A549 (cell line): ENCODE measurements at regions not wholly inside any gene's neighbourhood (a gene's known extent, or its start where the extent isn't known, plus 50 kb on each side); places are given as distances from the start of the nearest gene placed in this dataset.

Experiments used
- ATAC-seq, 2 experiments: fragments of 200-7000 bp in 1 of 2; fragments of >200 bp in 1 of 2; cut with Nextera tagmentation in 1 of 2; cut with Tn5 transposase in 1 of 2; 3 replicates each; pipeline versions ENCODE4 v1.8.0 to v1.9.1; 2018 to 2020; ENCODE audit warnings: mild to moderate bottlenecking in 1 of 2, moderate library complexity in 1 of 2
- CTCF ChIA-PET: fragments of 300-600 bp; sonication (Branson Sonifier 250); formaldehyde crosslinking; extraction: SDS; loops from one replicate; lab custom pipeline; 2021; ENCODE audit warnings: antibody characterized with exemption, inconsistent platforms; lab: Yijun Ruan, JAX
- POLR2A ChIA-PET: fragments of 350-600 bp; formaldehyde crosslinking; extraction: SDS; loops from one replicate; lab custom pipeline; 2021; ENCODE audit warnings: antibody characterized with exemption, inconsistent platforms; lab: Yijun Ruan, JAX
- DNase-seq, 2 experiments: peaks; one replicate each; pipeline versions ENCODE4 v3.0.0 to v3.0.0-alpha.2; 2011 to 2016; ENCODE audit warnings: low read depth in 1 of 2, low spot score in 1 of 2
- FAIRE-seq: peaks from 2 replicates; lab custom pipeline; 2011; peaks lifted over from hg19 to GRCh38; lab: Jason Lieb, UNC
- H3K27ac ChIP-seq, 2 experiments: fragments of >200 bp; sonication (Bioruptor Twin); formaldehyde crosslinking; 3 replicates each; pipeline ENCODE4 v1.5.1; 2016 to 2017
- H3K4me1 ChIP-seq: fragments of >200 bp; sonication (Bioruptor Twin); formaldehyde crosslinking; 3 replicates; pipeline ENCODE4 v1.6.1; 2016
- H3K4me2 ChIP-seq: fragments of >200 bp; sonication (Bioruptor Twin); formaldehyde crosslinking; 3 replicates; pipeline ENCODE4 v1.6.1; 2016
- H3K4me3 ChIP-seq: fragments of >200 bp; sonication (Bioruptor Twin); formaldehyde crosslinking; 3 replicates; pipeline ENCODE4 v1.5.1; 2016
- H3K9me3 ChIP-seq: fragments of >200 bp; sonication (Bioruptor Twin); formaldehyde crosslinking; 3 replicates; pipeline ENCODE4 v1.6.1; 2016
- ATOH8 ChIP-seq: fragments of 250-450 bp; sonication (Bioruptor Pico); IDR thresholded peaks from 2 replicates; pipeline ENCODE4 v1.5.0; 2020; ENCODE audit warnings: low read depth, mild to moderate bottlenecking, moderate library complexity
- BHLHE40 ChIP-seq: IDR thresholded peaks from 2 replicates; pipeline ENCODE4 v1.6.1; 2012; ENCODE audit warnings: low read depth, low read length, inconsistent platforms
- CBX2 ChIP-seq: fragments of 200-600 bp; sonication (generic); IDR thresholded peaks from 2 replicates; pipeline ENCODE4 v1.6.1; 2016; ENCODE audit warnings: low read depth, mild to moderate bottlenecking, borderline replicate concordance
- CEBPB ChIP-seq, 2 experiments: fragments of >200 bp in 1 of 2; sonication (Bioruptor Twin) in 1 of 2; formaldehyde crosslinking in 1 of 2; IDR thresholded peaks; 2 replicates each; pipeline ENCODE4 v1.6.1; 2012 to 2016
- CHD2 ChIP-seq: fragments of 150-350 bp; IDR thresholded peaks from 2 replicates; pipeline ENCODE4 v1.6.1; 2014; ENCODE audit warnings: low read length; ENCODE audit not compliant: partially characterized antibody
- ESRRA ChIP-seq: fragments of 150-350 bp; IDR thresholded peaks from 2 replicates; pipeline ENCODE4 v1.6.1; 2014; ENCODE audit warnings: mild to moderate bottlenecking, low read length, borderline replicate concordance
- FOSB ChIP-seq: fragments of 250-450 bp; sonication (Bioruptor Pico); IDR thresholded peaks from 2 replicates; pipeline ENCODE4 v1.5.0; 2020; ENCODE audit warnings: mild to moderate bottlenecking, moderate library complexity
- GATA3 ChIP-seq: IDR thresholded peaks from 2 replicates; pipeline ENCODE4 v1.6.1; 2012; ENCODE audit warnings: borderline replicate concordance
- HDAC2 ChIP-seq: fragments of 200-600 bp; sonication (generic); IDR thresholded peaks from 2 replicates; pipeline ENCODE4 v1.6.1; 2016
- HOXB5 ChIP-seq: fragments of 250-450 bp; sonication (Bioruptor Pico); IDR thresholded peaks from 2 replicates; pipeline ENCODE4 v1.5.0; 2020; ENCODE audit warnings: mild to moderate bottlenecking, moderate library complexity
- JUNB ChIP-seq: fragments of >200 bp; sonication (Bioruptor Twin); formaldehyde crosslinking; IDR thresholded peaks from 2 replicates; pipeline ENCODE4 v1.6.1; 2016
- KDM5A ChIP-seq: fragments of 200-600 bp; sonication (generic); IDR thresholded peaks from 2 replicates; pipeline ENCODE4 v1.6.1; 2016; ENCODE audit warnings: antibody characterized with exemption, mild to moderate bottlenecking
- MAFK ChIP-seq: fragments of 450-650 bp; IDR thresholded peaks from 2 replicates; pipeline ENCODE4 v1.6.1; 2014; ENCODE audit not compliant: partially characterized antibody
- MYC ChIP-seq: IDR thresholded peaks from 2 replicates; pipeline ENCODE4 v1.6.1; 2012; ENCODE audit warnings: mild to moderate bottlenecking, inconsistent platforms, low read length, improper control_type of control experiment, borderline replicate concordance
- NFE2L2 ChIP-seq: fragments of 150-350 bp; conservative IDR thresholded peaks from 2 replicates; pipeline ENCODE4 v1.6.1; 2014; ENCODE audit warnings: low read length
- PHF8 ChIP-seq: fragments of 200-600 bp; sonication (generic); IDR thresholded peaks from 2 replicates; pipeline ENCODE4 v1.6.1; 2016; ENCODE audit warnings: low read depth, mild to moderate bottlenecking, antibody characterized with exemption, moderate library complexity, borderline replicate concordance
- POLR2AphosphoS2 ChIP-seq: conservative IDR thresholded peaks from 2 replicates; pipeline ENCODE4 v1.6.1; 2012; ENCODE audit warnings: low read length, improper control_type of control experiment, inconsistent platforms
- RAD21 ChIP-seq, 2 experiments: fragments of >200 bp in 1 of 2; sonication (Bioruptor Twin) in 1 of 2; formaldehyde crosslinking in 1 of 2; IDR thresholded peaks in 1 of 2; conservative IDR thresholded peaks in 1 of 2; 2 replicates in 1 of 2; 3 replicates in 1 of 2; pipeline ENCODE4 v1.6.1; 2012 to 2018; ENCODE audit warnings: inconsistent platforms in 1 of 2
- RNF2 ChIP-seq: fragments of 200-600 bp; sonication (generic); IDR thresholded peaks from 2 replicates; pipeline ENCODE4 v1.6.1; 2016; ENCODE audit warnings: low read depth, mild to moderate bottlenecking, antibody characterized with exemption, moderate library complexity, borderline replicate concordance
- TP53 ChIP-seq: fragments of 250-450 bp; sonication (Bioruptor Pico); IDR thresholded peaks from 2 replicates; pipeline ENCODE4 v1.5.0; 2021; ENCODE audit warnings: mild to moderate bottlenecking, moderate library complexity
- ZC3H11A ChIP-seq: fragments of 450-650 bp; IDR thresholded peaks from 2 replicates; pipeline ENCODE4 v1.6.1; 2014; ENCODE audit warnings: antibody characterized with exemption, mild to moderate bottlenecking
- ZFP36 ChIP-seq: fragments of 450-650 bp; IDR thresholded peaks from 2 replicates; pipeline ENCODE4 v1.6.1; 2014; ENCODE audit warnings: borderline replicate concordance; ENCODE audit not compliant: partially characterized antibody
- WGBS: methylation state at CpG from one replicate; pipeline ENCODE4 v1.1.6; 2017; ENCODE audit errors: missing lambda C conversion rate; 5-methylcytosine and 5-hydroxymethylcytosine counted together
- TF ChIP-seq, protein P1 (sequence below): IDR thresholded peaks from 2 replicates; pipeline ENCODE4 v1.6.1; 2012
- TF ChIP-seq, protein P2 (sequence below): fragments of >200 bp; sonication (Bioruptor Twin); formaldehyde crosslinking; IDR thresholded peaks from 3 replicates; pipeline ENCODE4 v1.6.1; 2016

DNA sequence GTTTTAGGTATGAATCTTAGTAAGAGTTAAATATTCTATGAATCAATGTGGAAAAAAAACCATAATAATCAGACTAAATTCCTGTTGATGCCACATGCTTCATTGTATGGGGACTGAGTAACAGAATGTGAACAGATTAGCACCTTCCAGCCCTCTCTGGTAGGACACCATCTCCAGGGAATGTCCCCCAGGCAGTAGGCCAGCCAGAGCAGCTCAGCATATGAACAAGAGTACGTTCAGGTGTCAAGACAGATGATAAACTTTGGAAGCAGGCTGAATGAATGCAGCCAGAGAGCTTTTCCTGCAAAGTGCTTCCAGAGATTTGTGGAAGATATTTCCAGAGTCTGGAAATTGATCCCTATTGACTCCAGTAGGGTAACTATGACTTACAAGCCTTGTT lies 204.4 kb downstream of the RPS29 start:
- 0% methylated on average over 1 of the region's 1 CpG for WGBS

DNA sequence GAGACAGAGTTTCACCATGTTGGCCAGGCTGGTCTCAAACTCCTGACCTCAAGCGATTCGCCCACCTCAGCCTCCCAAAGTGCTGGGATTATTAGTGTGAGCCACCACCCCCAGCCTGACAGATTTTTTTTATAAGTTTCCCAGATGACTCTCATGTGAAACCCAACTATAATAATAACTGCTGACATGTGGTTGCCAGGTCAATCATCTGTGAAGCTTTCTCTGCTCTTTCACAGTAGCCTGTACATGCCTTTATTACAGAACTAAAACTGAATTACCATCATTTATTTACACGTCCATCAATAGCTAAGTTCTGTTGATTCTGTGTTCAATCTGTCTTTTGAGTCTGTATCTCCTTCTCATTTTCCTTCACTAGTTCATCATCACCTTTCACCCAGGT lies 218.5 kb downstream of the RPS29 start:
- no peak overlapping the region for H3K4me3 ChIP-seq
- no peaks in the 10 kb centered on the region for H3K4me1 ChIP-seq
- no peaks in the 10 kb centered on the region for H3K9me3 ChIP-seq
- no peak for TF ChIP-seq CBX2
- TF ChIP-seq PHF8: no peak
- ChIA-PET POLR2A (no interaction called here), CTCF (interaction anchor here (0.6 kb wide), 1 partner anchor 168 kb away, joined by 3 read pairs; no protein-coding TSS in a partner anchor)
- H3K4me2 ChIP-seq: no peak overlapping the region
- ATAC-seq: no peak
- no peak for FAIRE-seq
- no peak for DNase-seq
- WGBS: 9% methylated on average over 3 of the region's 3 CpGs
- no peak overlapping the region for H3K27ac ChIP-seq

More for the DNA sequence above, 204.4 kb downstream of the RPS29 start:
- H3K4me2 ChIP-seq: no peak overlapping the region
- ATAC-seq (no peak), FAIRE-seq (no peak), DNase-seq (no peak)
- POLR2A ChIA-PET: no interaction called here
- H3K4me1 ChIP-seq: no peaks in the 10 kb centered on the region
- CTCF ChIA-PET: no interaction called here
- no peak overlapping the region for H3K4me3 ChIP-seq
- H3K9me3 ChIP-seq: no peaks in the 10 kb centered on the region
- no peak overlapping the region for H3K27ac ChIP-seq
- TF ChIP-seq HDAC2 (no peak), CEBPB (IDR thresholded peaks at IDR 0.05) (no peak), GATA3 (no peak), RNF2 (no peak), HOXB5 (CRISPR knock-in tag) (no peak), ZC3H11A (no peak), BHLHE40 (no peak), RAD21 (conservative IDR thresholded peaks at IDR 0.05 in 1 of 2, IDR thresholded peaks at IDR 0.05 in 1 of 2) (no peak)

GRCh38 chr14:49366416-49366815 lies 219.8 kb downstream of the RPS29 start:
- no peaks in the 10 kb centered on the region for H3K9me3 ChIP-seq
- 0% methylated on average over 1 of the region's 1 CpG for WGBS
- ChIA-PET POLR2A (no interaction called here), CTCF (no interaction called here)
- no peaks in the 10 kb centered on the region for H3K4me1 ChIP-seq
- FAIRE-seq (no peak), DNase-seq (no peak), ATAC-seq (no peak)
- TF ChIP-seq ZFP36 (no peak), TP53 (CRISPR knock-in tag) (no peak), POLR2AphosphoS2 (no peak), RNF2 (no peak), ATOH8 (CRISPR knock-in tag) (no peak), ESRRA (no peak), KDM5A (no peak), FOSB (no peak), BHLHE40 (no peak), NFE2L2 (no peak), JUNB (no peak), CHD2 (no peak), MYC (no peak), MAFK (no peak), GATA3 (no peak)
- TF ChIP-seq, protein P1, sequence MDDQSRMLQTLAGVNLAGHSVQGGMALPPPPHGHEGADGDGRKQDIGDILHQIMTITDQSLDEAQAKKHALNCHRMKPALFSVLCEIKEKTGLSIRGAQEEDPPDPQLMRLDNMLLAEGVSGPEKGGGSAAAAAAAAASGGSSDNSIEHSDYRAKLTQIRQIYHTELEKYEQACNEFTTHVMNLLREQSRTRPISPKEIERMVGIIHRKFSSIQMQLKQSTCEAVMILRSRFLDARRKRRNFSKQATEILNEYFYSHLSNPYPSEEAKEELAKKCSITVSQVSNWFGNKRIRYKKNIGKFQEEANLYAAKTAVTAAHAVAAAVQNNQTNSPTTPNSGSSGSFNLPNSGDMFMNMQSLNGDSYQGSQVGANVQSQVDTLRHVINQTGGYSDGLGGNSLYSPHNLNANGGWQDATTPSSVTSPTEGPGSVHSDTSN: no peak
- TF ChIP-seq, protein P2, sequence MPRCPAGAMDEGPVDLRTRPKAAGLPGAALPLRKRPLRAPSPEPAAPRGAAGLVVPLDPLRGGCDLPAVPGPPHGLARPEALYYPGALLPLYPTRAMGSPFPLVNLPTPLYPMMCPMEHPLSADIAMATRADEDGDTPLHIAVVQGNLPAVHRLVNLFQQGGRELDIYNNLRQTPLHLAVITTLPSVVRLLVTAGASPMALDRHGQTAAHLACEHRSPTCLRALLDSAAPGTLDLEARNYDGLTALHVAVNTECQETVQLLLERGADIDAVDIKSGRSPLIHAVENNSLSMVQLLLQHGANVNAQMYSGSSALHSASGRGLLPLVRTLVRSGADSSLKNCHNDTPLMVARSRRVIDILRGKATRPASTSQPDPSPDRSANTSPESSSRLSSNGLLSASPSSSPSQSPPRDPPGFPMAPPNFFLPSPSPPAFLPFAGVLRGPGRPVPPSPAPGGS: no peak
- no peak overlapping the region for H3K4me2 ChIP-seq
- no peak overlapping the region for H3K27ac ChIP-seq
- H3K4me3 ChIP-seq: no peak overlapping the region
